GM12878 (cell line): ENCODE measurements at regions not wholly inside any gene's neighbourhood (a gene's known extent, or its start where the extent isn't known, plus 50 kb on each side); places are given as distances from the start of the nearest gene placed in this dataset.

Experiments used
- ATAC-seq: fragments of 200-7000 bp; cut with Tn5 transposase; 3 replicates; pipeline ENCODE4 v1.9.1; 2020; ENCODE audit warnings: mild to moderate bottlenecking, moderate library complexity
- BruUV-seq: library from RNA; stranded (reverse); fragments of 400-500 nt; replicated peaks from 2 replicates; lab custom pipeline; 2021; lab: Mats Ljungman, UMichigan
- CTCF ChIA-PET: fragments of 300-600 bp; sonication (Branson Sonifier 250); formaldehyde crosslinking; extraction: SDS; loops from one replicate; lab custom pipeline; 2021; ENCODE audit warnings: inconsistent platforms; lab: Yijun Ruan, JAX
- POLR2A ChIA-PET: fragments of 350-600 bp; formaldehyde crosslinking; extraction: SDS; loops from one replicate; lab custom pipeline; 2021; ENCODE audit warnings: inconsistent platforms; lab: Charles Lee
- RAD21 ChIA-PET: fragments of 300-600 bp; sonication (Branson Sonifier 250); formaldehyde crosslinking; loops from one replicate; lab custom pipeline; 2023; ENCODE audit warnings: antibody characterized with exemption; ENCODE audit not compliant: unreplicated experiment; lab: Charles Lee
- SMC1A ChIA-PET: fragments of 300-600 bp; sonication (Branson Sonifier 250); formaldehyde crosslinking; loops from one replicate; lab custom pipeline; 2023; ENCODE audit not compliant: unreplicated experiment, uncharacterized antibody; lab: Charles Lee
- DNase-seq: peaks from one replicate; pipeline ENCODE4 v3.0.0-alpha.2; 2011; ENCODE audit warnings: low read depth, low spot score
- FAIRE-seq: peaks from 3 replicates; lab custom pipeline; 2011; peaks lifted over from hg19 to GRCh38; lab: Jason Lieb, UNC
- H2AFZ ChIP-seq: 2 replicates; pipeline ENCODE4 v1.6.0; 2011; ENCODE audit warnings: low read depth, low read length, control low read depth; ENCODE audit not compliant: control insufficient read depth
- H3K27ac ChIP-seq: 2 replicates; pipeline ENCODE4 v1.5.1; 2011; ENCODE audit warnings: control low read depth; ENCODE audit not compliant: control insufficient read depth, insufficient read depth
- H3K27me3 ChIP-seq, 2 experiments: replicated peaks in 1 of 2; 2 replicates each; pipeline versions ENCODE4 v1.6.0 to v1.6.1; 2011; ENCODE audit warnings: low read length in 1 of 2; ENCODE audit not compliant: control insufficient read depth in 2 of 2, insufficient read depth in 2 of 2
- H3K36me3 ChIP-seq, 2 experiments: 2 replicates each; pipeline ENCODE4 v1.5.1; 2011; ENCODE audit warnings: low read length in 1 of 2; ENCODE audit not compliant: control insufficient read depth in 2 of 2, insufficient read depth in 2 of 2
- H3K4me1 ChIP-seq: 2 replicates; pipeline ENCODE4 v1.6.1; 2011; ENCODE audit warnings: mild to moderate bottlenecking, low read length, moderate library complexity, mixed read lengths; ENCODE audit not compliant: control insufficient read depth, insufficient read depth
- H3K4me2 ChIP-seq: 2 replicates; pipeline ENCODE4 v1.6.0; 2011; ENCODE audit warnings: control low read depth; ENCODE audit not compliant: control insufficient read depth, insufficient read depth
- H3K4me3 ChIP-seq: fragments of 200-600 bp; sonication (generic); 2 replicates; pipeline ENCODE4 v1.5.1; 2016
- H3K79me2 ChIP-seq: 2 replicates; pipeline ENCODE4 v1.6.0; 2011; ENCODE audit warnings: low read length; ENCODE audit not compliant: control insufficient read depth, insufficient read depth
- H3K9ac ChIP-seq: 2 replicates; pipeline ENCODE4 v1.8.0; 2011; ENCODE audit warnings: low read length, control low read depth, mixed read lengths; ENCODE audit not compliant: control insufficient read depth, insufficient read depth
- H3K9me3 ChIP-seq: replicated peaks from 3 replicates; pipeline ENCODE4 v1.5.1; 2011; ENCODE audit warnings: mild to moderate bottlenecking, low read length; ENCODE audit not compliant: control insufficient read depth, insufficient read depth
- H4K20me1 ChIP-seq: 2 replicates; pipeline ENCODE4 v1.6.0; 2011; ENCODE audit not compliant: control insufficient read depth, insufficient read depth
- BCLAF1 ChIP-seq: fragments of 450-650 bp; IDR thresholded peaks from 2 replicates; pipeline ENCODE4 v1.6.1; 2017; ENCODE audit warnings: antibody characterized with exemption, mild to moderate bottlenecking, moderate library complexity
- CHD4 ChIP-seq: fragments of 200-600 bp; sonication (generic); IDR thresholded peaks from 2 replicates; pipeline ENCODE4 v1.6.1; 2016; ENCODE audit warnings: mild to moderate bottlenecking
- DPF2 ChIP-seq: fragments of 450-650 bp; IDR thresholded peaks from 2 replicates; pipeline ENCODE4 v1.6.1; 2017; ENCODE audit warnings: mild to moderate bottlenecking
- FOS ChIP-seq: IDR thresholded peaks from 3 replicates; pipeline ENCODE4 v1.6.1; 2011; ENCODE audit warnings: borderline replicate concordance; ENCODE audit not compliant: insufficient read length; ENCODE audit errors: extremely low read depth
- MTA3 ChIP-seq: IDR thresholded peaks from 2 replicates; pipeline ENCODE4 v1.6.1; 2012; ENCODE audit warnings: low read length, inconsistent platforms, borderline replicate concordance
- NFIC ChIP-seq: IDR thresholded peaks from 2 replicates; pipeline ENCODE4 v1.6.1; 2012; ENCODE audit warnings: low read depth, mild to moderate bottlenecking, inconsistent platforms, low read length, moderate library complexity
- NR2C1 ChIP-seq: fragments of 450-650 bp; IDR thresholded peaks from 2 replicates; pipeline ENCODE4 v1.6.1; 2017; ENCODE audit warnings: antibody characterized with exemption, mild to moderate bottlenecking, moderate library complexity
- RELA ChIP-seq: fragments of 450-650 bp; IDR thresholded peaks from 2 replicates; pipeline ENCODE4 v1.8.0; 2014; ENCODE audit warnings: borderline replicate concordance; ENCODE audit not compliant: partially characterized antibody
- ZBTB4 ChIP-seq: fragments of 450-650 bp; formaldehyde crosslinking; IDR thresholded peaks from 2 replicates; pipeline ENCODE4 v1.4.0; 2022; ENCODE audit warnings: mild to moderate bottlenecking, moderate library complexity
- ZBTB40 ChIP-seq: fragments of 450-650 bp; IDR thresholded peaks from 2 replicates; pipeline ENCODE4 v1.6.1; 2016; ENCODE audit warnings: mild to moderate bottlenecking, moderate library complexity, borderline replicate concordance
- WGBS: methylation state at CpG from one replicate; pipeline ENCODE4 v1.1.6; 2016; ENCODE audit warnings: low lambda C conversion rate; ENCODE audit not compliant: insufficient replicate concordance, insufficient coverage; ENCODE audit errors: missing lambda C conversion rate; 5-methylcytosine and 5-hydroxymethylcytosine counted together
- in situ Hi-C: fragments of 300-500 bp; cut with MboI; formaldehyde crosslinking; loops from 9 replicates; pipeline ENCODE4 v1.14.3; 2018; ENCODE audit warnings: mixed read lengths
- intact Hi-C: fragments of 100-400 bp; cut with micrococcal nuclease; formaldehyde crosslinking; loops from one replicate; pipeline ENCODE4 v1.14.2; 2022; ENCODE audit not compliant: unreplicated experiment

GRCh38 chr2:56456791-56457190 lies 273.0 kb downstream of the CCDC85A start:
- 0% methylated on average over 1 of the region's 1 CpG for WGBS
- no peak overlapping the region for H3K4me2 ChIP-seq
- H3K36me3 ChIP-seq, result no peaks in the 10 kb centered on the region
- RAD21 ChIA-PET, result no interaction called here
- no peaks in the 10 kb centered on the region for H3K79me2 ChIP-seq
- H3K9ac ChIP-seq, result no peak overlapping the region
- no peaks in the 10 kb centered on the region for H3K4me1 ChIP-seq
- TF ChIP-seq DPF2 (no peak), NR2C1 (no peak), CHD4 (no peak), FOS (no peak), RELA (no peak), ZBTB40 (no peak), NFIC (no peak), BCLAF1 (no peak), MTA3 (no peak), ZBTB4 (CRISPR knock-in tag) (no peak)
- TF ChIP-seq, all 136 proteins: peak for 0
- ChIA-PET CTCF (no interaction called here), SMC1A (interaction anchor here (0.9 to 1.2 kb wide), 2 partner anchors 14 to 33 kb away, joined by 3 read pairs; no protein-coding TSS in a partner anchor), POLR2A (no interaction called here)
- no peak overlapping the region for H3K4me3 ChIP-seq
- H2AFZ ChIP-seq, result no peak overlapping the region
- H3K27ac ChIP-seq, result no peak overlapping the region
- no peaks in the 10 kb centered on the region for H4K20me1 ChIP-seq
- in situ Hi-C loops (no loop called here), intact Hi-C loops (no loop called here)
- DNase-seq (no peak), FAIRE-seq (no peak), ATAC-seq (no peak)
- no peaks in the 10 kb centered on the region for H3K27me3 ChIP-seq
- no TSS peak for BruUV-seq
- no peaks in the 10 kb centered on the region for H3K9me3 ChIP-seq
